Activated CD4-positive, alpha-beta memory T cell treated with anti-CD3 and anti-CD28 coated beads for 36 hours (primary cell): ENCODE measurements at regions not wholly inside any gene's neighbourhood (a gene's known extent, or its start where the extent isn't known, plus 50 kb on each side); places are given as distances from the start of the nearest gene placed in this dataset.
"Not testable (repeated sequence)": the region's sequence is repeated elsewhere in the genome, so short reads cannot be mapped to it uniquely, and the experiment has no call there.

Experiments
- CTCF ChIA-PET: fragments of 350-600 bp; sonication (Branson Sonifier 250); formaldehyde crosslinking; loops from one replicate; lab custom pipeline; 2021; ENCODE audit warnings: antibody characterized with exemption, inconsistent platforms; lab: Charles Lee
- POLR2A ChIA-PET: fragments of 350-600 bp; sonication (Branson Sonifier 250); formaldehyde crosslinking; loops from one replicate; lab custom pipeline; 2021; ENCODE audit warnings: antibody characterized with exemption; lab: Charles Lee
- DNase-seq: peaks from one replicate; pipeline ENCODE4 v3.0.0-alpha.2; 2020
- H3K27ac Mint-ChIP-seq: one replicate; pipeline ENCODE4 v1.8.0; 2021; ENCODE audit warnings: mixed read lengths
- H3K27me3 Mint-ChIP-seq: one replicate; pipeline ENCODE4 v1.8.0; 2021; ENCODE audit warnings: mixed read lengths
- H3K36me3 Mint-ChIP-seq: one replicate; pipeline ENCODE4 v1.8.0; 2021; ENCODE audit warnings: mixed read lengths
- H3K4me1 Mint-ChIP-seq: one replicate; pipeline ENCODE4 v1.8.0; 2021; ENCODE audit warnings: low read depth, mixed read lengths
- H3K4me3 Mint-ChIP-seq: one replicate; pipeline ENCODE4 v1.8.0; 2021; ENCODE audit warnings: mild to moderate bottlenecking, mixed read lengths
- H3K9me3 Mint-ChIP-seq: one replicate; pipeline ENCODE4 v1.8.0; 2021; ENCODE audit warnings: mixed read lengths
- intact Hi-C: fragments of 100-400 bp; cut with micrococcal nuclease; formaldehyde crosslinking; loops from one replicate; pipeline ENCODE4 v1.15.1; 2023

- Mint-ChIP-seq H3K36me3 (no peaks in the 10 kb centered on the region), H3K9me3 (no peaks in the 10 kb centered on the region), H3K4me3 (no peak overlapping the region), H3K27ac (no peak overlapping the region), H3K27me3 (no peaks in the 10 kb centered on the region), H3K4me1 (no peaks in the 10 kb centered on the region)
- ChIA-PET CTCF (interaction anchor here (0.7 kb wide), 1 partner anchor 1730 kb away, joined by 3 read pairs; no protein-coding TSS in a partner anchor), POLR2A (no interaction called here)
- no peak for DNase-seq
- intact Hi-C loops: no loop called here
Measured at GRCh38 chr6:115747719-115748118, 313.0 kb downstream of the FRK start.

- intact Hi-C loops, H3K36me3 Mint-ChIP-seq, H3K27me3 Mint-ChIP-seq, DNase-seq, POLR2A ChIA-PET, CTCF ChIA-PET, H3K4me1 Mint-ChIP-seq, H3K4me3 Mint-ChIP-seq, H3K9me3 Mint-ChIP-seq, H3K27ac Mint-ChIP-seq: not testable (repeated sequence)
Measured at GRCh38 chr6:115746583-115746982, 314.1 kb downstream of the FRK start.

- no peaks in the 10 kb centered on the region for H3K27me3 Mint-ChIP-seq
- no peaks in the 10 kb centered on the region for H3K4me1 Mint-ChIP-seq
- DNase-seq: no peak
- H3K36me3 Mint-ChIP-seq: no peaks in the 10 kb centered on the region
- no peak overlapping the region for H3K4me3 Mint-ChIP-seq
- no peak overlapping the region for H3K27ac Mint-ChIP-seq
- intact Hi-C loops: no loop called here
- ChIA-PET POLR2A (no interaction called here), CTCF (no interaction called here)
- H3K9me3 Mint-ChIP-seq: peaks cover 6% of the 10 kb centered on the region
Measured at GRCh38 chr6:115740907-115741306, 319.8 kb downstream of the FRK start.

- intact Hi-C loops: no loop called here
- ChIA-PET CTCF (no interaction called here), POLR2A (no interaction called here)
- DNase-seq: no peak
- no peaks in the 10 kb centered on the region for H3K36me3 Mint-ChIP-seq
- no peaks in the 10 kb centered on the region for H3K4me1 Mint-ChIP-seq
- no peak overlapping the region for H3K27ac Mint-ChIP-seq
- no peaks in the 10 kb centered on the region for H3K27me3 Mint-ChIP-seq
- no peak overlapping the region for H3K4me3 Mint-ChIP-seq
- no peaks in the 10 kb centered on the region for H3K9me3 Mint-ChIP-seq
Measured at GRCh38 chr6:115735610-115736009, 325.1 kb downstream of the FRK start.

GRCh38 chr6:115733426-115733825, 327.3 kb downstream of the FRK start:
- no peak overlapping the region for H3K4me3 Mint-ChIP-seq
- H3K4me1 Mint-ChIP-seq: no peaks in the 10 kb centered on the region
- intact Hi-C loops: no loop called here
- ChIA-PET POLR2A (no interaction called here), CTCF (no interaction called here)
- H3K27me3 Mint-ChIP-seq: no peaks in the 10 kb centered on the region
- H3K27ac Mint-ChIP-seq: no peak overlapping the region
- DNase-seq: no peak
- no peaks in the 10 kb centered on the region for H3K9me3 Mint-ChIP-seq
- H3K36me3 Mint-ChIP-seq: no peaks in the 10 kb centered on the region

- Mint-ChIP-seq H3K27me3 (no peaks in the 10 kb centered on the region), H3K9me3 (no peaks in the 10 kb centered on the region), H3K4me1 (no peaks in the 10 kb centered on the region), H3K4me3 (no peak overlapping the region), H3K36me3 (no peaks in the 10 kb centered on the region), H3K27ac (no peak overlapping the region)
- DNase-seq: no peak
- intact Hi-C loops: no loop called here
- POLR2A ChIA-PET: no interaction called here
- CTCF ChIA-PET: no interaction called here
Measured at GRCh38 chr6:115729036-115729435, 331.7 kb downstream of the FRK start.

GRCh38 chr6:115728171-115728570, 332.5 kb downstream of the FRK start:
- Mint-ChIP-seq H3K9me3 (no peaks in the 10 kb centered on the region), H3K4me3 (no peak overlapping the region), H3K27me3 (no peaks in the 10 kb centered on the region), H3K4me1 (no peaks in the 10 kb centered on the region), H3K36me3 (no peaks in the 10 kb centered on the region), H3K27ac (no peak overlapping the region)
- intact Hi-C loops: no loop called here
- POLR2A ChIA-PET: no interaction called here
- CTCF ChIA-PET: no interaction called here
- no peak for DNase-seq

- Mint-ChIP-seq H3K9me3 (no peaks in the 10 kb centered on the region), H3K36me3 (no peaks in the 10 kb centered on the region), H3K4me3 (no peak overlapping the region), H3K27me3 (no peaks in the 10 kb centered on the region), H3K27ac (no peak overlapping the region), H3K4me1 (no peaks in the 10 kb centered on the region)
- POLR2A ChIA-PET: no interaction called here
- intact Hi-C loops: no loop called here
- no peak for DNase-seq
- CTCF ChIA-PET: no interaction called here
Measured at GRCh38 chr6:115721564-115721963, 339.1 kb downstream of the FRK start.

- no peak for DNase-seq
- no peaks in the 10 kb centered on the region for H3K4me1 Mint-ChIP-seq
- H3K36me3 Mint-ChIP-seq: no peaks in the 10 kb centered on the region
- no peak overlapping the region for H3K27ac Mint-ChIP-seq
- no peaks in the 10 kb centered on the region for H3K9me3 Mint-ChIP-seq
- H3K27me3 Mint-ChIP-seq: no peaks in the 10 kb centered on the region
- CTCF ChIA-PET: no interaction called here
- no peak overlapping the region for H3K4me3 Mint-ChIP-seq
- POLR2A ChIA-PET: no interaction called here
- intact Hi-C loops: no loop called here
Measured at GRCh38 chr6:115720900-115721299, 339.8 kb downstream of the FRK start.

- H3K4me1 Mint-ChIP-seq: no peaks in the 10 kb centered on the region
- POLR2A ChIA-PET: no interaction called here
- no peaks in the 10 kb centered on the region for H3K36me3 Mint-ChIP-seq
- no peak for DNase-seq
- intact Hi-C loops: no loop called here
- H3K27me3 Mint-ChIP-seq: no peaks in the 10 kb centered on the region
- no peaks in the 10 kb centered on the region for H3K9me3 Mint-ChIP-seq
- H3K4me3 Mint-ChIP-seq: no peak overlapping the region
- H3K27ac Mint-ChIP-seq: no peak overlapping the region
- CTCF ChIA-PET: no interaction called here
Measured at GRCh38 chr6:115717472-115717871, 343.2 kb downstream of the FRK start.

GRCh38 chr6:115717062-115717461, 343.6 kb downstream of the FRK start:
- H3K4me3 Mint-ChIP-seq: no peak overlapping the region
- no peaks in the 10 kb centered on the region for H3K36me3 Mint-ChIP-seq
- ChIA-PET POLR2A (no interaction called here), CTCF (no interaction called here)
- DNase-seq: no peak
- intact Hi-C loops: no loop called here
- no peaks in the 10 kb centered on the region for H3K9me3 Mint-ChIP-seq
- no peaks in the 10 kb centered on the region for H3K4me1 Mint-ChIP-seq
- no peak overlapping the region for H3K27ac Mint-ChIP-seq
- H3K27me3 Mint-ChIP-seq: no peaks in the 10 kb centered on the region

GRCh38 chr6:115712291-115712961, 348.3 kb downstream of the FRK start:
- intact Hi-C loops: no loop called here
- Mint-ChIP-seq H3K27ac (no peak overlapping the region), H3K9me3 (peaks cover 2% of the 10 kb centered on the region), H3K36me3 (no peaks in the 10 kb centered on the region), H3K4me3 (no peak overlapping the region), H3K4me1 (no peaks in the 10 kb centered on the region), H3K27me3 (no peaks in the 10 kb centered on the region)
- CTCF ChIA-PET: no interaction called here
- DNase-seq: no peak
- POLR2A ChIA-PET: no interaction called here

- no peaks in the 10 kb centered on the region for H3K36me3 Mint-ChIP-seq
- no peak overlapping the region for H3K4me3 Mint-ChIP-seq
- DNase-seq: no peak
- H3K4me1 Mint-ChIP-seq: no peaks in the 10 kb centered on the region
- no peaks in the 10 kb centered on the region for H3K27me3 Mint-ChIP-seq
- H3K27ac Mint-ChIP-seq: no peak overlapping the region
- ChIA-PET POLR2A (no interaction called here), CTCF (interaction anchor here (0.6 kb wide), 1 partner anchor 157 kb away, joined by 3 read pairs; no protein-coding TSS in a partner anchor)
- H3K9me3 Mint-ChIP-seq: peaks cover 4% of the 10 kb centered on the region
- intact Hi-C loops: no loop called here
Measured at GRCh38 chr6:115708850-115709249, 351.8 kb downstream of the FRK start.
